Ovary (tissue), 3 donors: ENCODE measurements at regions not wholly inside any gene's neighbourhood (a gene's known extent, or its start where the extent isn't known, plus 50 kb on each side); places are given as distances from the start of the nearest gene placed in this dataset.

Experiments used
- CTCF ChIP-seq, 3 donors: fragments of 450-650 bp in 2 of 3; fragments of 200-600 bp in 1 of 3; IDR thresholded peaks; one replicate each; pipeline versions ENCODE4 v1.5.1 to v1.8.0; 2016 to 2022; ENCODE audit warnings: antibody characterized with exemption in 3 of 3, mild to moderate bottlenecking in 1 of 3
- EP300 ChIP-seq: sonication (generic); formaldehyde crosslinking; IDR thresholded peaks from one replicate; pipeline ENCODE4 v1.6.1; 2017; ENCODE audit warnings: antibody characterized with exemption
- POLR2A ChIP-seq: fragments of 450-650 bp; IDR thresholded peaks from one replicate; pipeline ENCODE4 v1.6.1; 2017; ENCODE audit warnings: antibody characterized with exemption, mild to moderate bottlenecking, moderate library complexity
- donor health status: DM: no; HTN: no; CAD: no.

DNA sequence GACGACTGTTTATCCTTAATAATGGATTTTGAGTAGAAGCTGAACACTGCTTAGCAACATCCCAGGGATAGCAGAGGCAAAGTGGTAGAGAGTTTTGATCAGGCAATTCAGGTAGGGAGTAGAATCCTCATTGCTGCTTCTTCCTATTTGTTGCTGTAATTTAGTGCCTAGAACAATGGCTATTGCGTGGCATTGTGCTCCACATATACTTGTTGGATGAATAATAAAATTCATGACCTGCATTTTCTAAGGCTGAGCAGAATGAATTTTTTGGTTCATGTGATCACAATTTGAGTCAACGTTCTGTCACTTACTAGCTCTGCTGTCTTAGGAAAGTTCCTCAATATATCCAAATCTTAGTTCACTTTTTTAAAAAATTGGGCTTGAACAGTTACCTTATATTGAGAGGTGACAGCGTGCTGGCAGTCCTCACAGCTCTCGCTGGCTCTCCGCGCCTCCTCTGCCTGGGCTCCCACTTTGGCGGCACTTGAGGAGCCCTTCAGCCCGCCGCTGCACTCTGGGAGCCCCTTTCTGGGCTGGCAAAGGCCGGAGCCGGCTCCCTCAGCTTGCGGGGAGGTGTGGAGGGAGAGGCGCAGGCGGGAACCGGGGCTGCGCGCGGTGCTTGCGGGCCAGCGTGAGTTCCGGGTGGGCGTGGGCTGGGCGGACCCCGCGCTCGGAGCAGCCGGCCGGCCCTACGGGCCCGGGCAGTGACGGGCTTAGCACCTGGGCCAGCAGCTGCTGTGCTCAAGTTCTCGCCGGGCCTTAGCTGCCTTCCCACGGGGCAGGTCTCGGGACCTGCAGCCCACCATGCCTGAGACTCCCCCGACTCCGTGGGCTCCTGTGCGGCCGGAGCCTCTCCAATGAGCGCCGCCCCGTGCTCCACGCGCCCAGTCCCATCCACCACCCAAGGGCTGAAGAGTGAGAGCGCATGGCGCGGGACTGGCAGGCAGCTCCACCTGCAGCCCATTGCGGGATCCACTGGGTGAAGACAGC lies 350.6 kb downstream of the ETS1 start:
- TF ChIP-seq CTCF (IDR thresholded peaks at IDR 0.05) (no peak), POLR2A (no peak), EP300 (no peak)
